VCaP (cell line): ENCODE measurements at regions not wholly inside any gene's neighbourhood (a gene's known extent, or its start where the extent isn't known, plus 50 kb on each side); places are given as distances from the start of the nearest gene placed in this dataset.

Experiments
- H3K27ac ChIP-seq: fragments of 450-650 bp; 2 replicates; pipeline ENCODE4 v1.5.1; 2017
- TF ChIP-seq, protein P1 (sequence below): fragments of 450-650 bp; conservative IDR thresholded peaks from 2 replicates; pipeline ENCODE4 v1.5.1; 2017; ENCODE audit warnings: mild to moderate bottlenecking, moderate library complexity

DNA sequence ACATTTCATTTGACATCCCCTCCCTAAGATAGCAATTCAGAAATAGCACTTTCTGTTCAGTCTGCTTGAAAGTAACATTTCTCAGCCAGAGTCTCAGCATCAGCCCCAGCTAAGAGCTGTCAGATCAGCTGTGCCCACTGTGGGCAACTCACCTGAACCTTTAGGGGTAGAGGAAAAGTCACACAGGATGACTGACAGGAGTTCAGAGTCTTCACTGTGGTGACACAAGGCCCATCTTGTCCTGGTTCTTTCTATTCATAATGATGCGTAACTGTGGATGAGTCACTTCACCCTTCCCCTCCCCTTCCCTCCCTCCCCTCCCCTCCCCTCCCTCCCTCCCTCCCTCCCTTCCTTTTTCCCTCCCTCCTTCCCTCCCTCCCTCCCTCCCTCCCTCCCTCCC is 96.1 kb upstream of the RASGRP1 start:
- no peak overlapping the region for H3K27ac ChIP-seq
- TF ChIP-seq, protein P1, sequence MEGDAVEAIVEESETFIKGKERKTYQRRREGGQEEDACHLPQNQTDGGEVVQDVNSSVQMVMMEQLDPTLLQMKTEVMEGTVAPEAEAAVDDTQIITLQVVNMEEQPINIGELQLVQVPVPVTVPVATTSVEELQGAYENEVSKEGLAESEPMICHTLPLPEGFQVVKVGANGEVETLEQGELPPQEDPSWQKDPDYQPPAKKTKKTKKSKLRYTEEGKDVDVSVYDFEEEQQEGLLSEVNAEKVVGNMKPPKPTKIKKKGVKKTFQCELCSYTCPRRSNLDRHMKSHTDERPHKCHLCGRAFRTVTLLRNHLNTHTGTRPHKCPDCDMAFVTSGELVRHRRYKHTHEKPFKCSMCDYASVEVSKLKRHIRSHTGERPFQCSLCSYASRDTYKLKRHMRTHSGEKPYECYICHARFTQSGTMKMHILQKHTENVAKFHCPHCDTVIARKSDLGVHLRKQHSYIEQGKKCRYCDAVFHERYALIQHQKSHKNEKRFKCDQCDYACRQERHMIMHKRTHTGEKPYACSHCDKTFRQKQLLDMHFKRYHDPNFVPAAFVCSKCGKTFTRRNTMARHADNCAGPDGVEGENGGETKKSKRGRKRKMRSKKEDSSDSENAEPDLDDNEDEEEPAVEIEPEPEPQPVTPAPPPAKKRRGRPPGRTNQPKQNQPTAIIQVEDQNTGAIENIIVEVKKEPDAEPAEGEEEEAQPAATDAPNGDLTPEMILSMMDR = no peak

DNA sequence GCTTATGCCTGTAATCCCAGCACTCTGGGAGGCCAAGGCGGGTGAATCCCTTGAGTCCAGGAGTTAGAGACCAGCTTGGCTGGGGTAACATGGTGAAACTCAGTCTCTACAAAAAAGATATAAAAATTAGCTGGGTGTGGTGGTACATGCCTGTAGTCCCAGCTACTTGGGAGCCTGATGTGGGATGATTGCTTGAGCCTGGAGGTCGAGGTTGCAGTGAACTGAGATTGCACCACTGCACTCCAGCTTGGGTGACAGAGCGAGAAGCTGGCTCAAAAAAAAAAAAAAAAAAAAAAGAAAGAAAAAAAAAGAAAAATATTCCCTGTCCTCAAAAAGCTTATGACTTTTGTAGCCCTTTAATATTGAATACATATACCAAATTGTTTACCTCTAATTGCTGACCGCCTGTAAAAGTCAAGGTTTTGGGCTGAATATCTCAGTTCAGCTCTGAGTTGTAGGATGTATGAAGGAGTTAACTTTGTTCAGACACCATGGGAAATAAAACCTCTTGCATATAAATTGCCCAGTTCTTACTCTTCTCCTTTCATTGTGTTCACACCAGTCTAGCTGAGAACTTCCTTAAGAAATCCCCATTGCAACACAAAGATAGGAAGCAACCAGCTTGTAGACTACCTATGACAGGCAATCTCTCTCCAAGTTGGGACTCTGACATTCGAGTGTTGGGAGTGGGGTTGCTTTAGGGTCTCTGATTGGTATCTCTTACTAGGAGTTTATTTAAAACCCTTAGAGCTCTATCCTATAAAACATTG is 97.6 kb upstream of the RASGRP1 start:
- no peak overlapping the region for H3K27ac ChIP-seq
- TF ChIP-seq, protein P1 = no peak

DNA sequence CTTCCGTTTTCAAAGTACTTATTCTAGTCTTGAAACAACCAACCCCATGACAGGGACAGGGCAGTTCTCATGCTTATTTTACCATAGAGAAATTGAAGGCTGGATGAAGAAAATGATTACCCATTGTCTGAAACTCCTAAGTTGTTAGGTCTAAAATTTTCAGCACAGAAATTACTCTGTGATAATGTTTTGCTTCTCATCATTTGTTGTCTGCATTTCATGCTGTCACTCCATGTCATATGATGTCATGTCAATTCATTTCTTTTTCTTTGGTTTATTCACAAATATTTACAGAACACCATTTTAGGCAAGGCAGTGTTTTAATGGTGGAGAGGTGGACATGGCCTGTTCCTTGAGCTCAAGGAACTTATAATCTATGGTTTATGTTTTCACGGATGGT is 98.2 kb upstream of the RASGRP1 start:
- TF ChIP-seq, protein P1 = no peak

DNA sequence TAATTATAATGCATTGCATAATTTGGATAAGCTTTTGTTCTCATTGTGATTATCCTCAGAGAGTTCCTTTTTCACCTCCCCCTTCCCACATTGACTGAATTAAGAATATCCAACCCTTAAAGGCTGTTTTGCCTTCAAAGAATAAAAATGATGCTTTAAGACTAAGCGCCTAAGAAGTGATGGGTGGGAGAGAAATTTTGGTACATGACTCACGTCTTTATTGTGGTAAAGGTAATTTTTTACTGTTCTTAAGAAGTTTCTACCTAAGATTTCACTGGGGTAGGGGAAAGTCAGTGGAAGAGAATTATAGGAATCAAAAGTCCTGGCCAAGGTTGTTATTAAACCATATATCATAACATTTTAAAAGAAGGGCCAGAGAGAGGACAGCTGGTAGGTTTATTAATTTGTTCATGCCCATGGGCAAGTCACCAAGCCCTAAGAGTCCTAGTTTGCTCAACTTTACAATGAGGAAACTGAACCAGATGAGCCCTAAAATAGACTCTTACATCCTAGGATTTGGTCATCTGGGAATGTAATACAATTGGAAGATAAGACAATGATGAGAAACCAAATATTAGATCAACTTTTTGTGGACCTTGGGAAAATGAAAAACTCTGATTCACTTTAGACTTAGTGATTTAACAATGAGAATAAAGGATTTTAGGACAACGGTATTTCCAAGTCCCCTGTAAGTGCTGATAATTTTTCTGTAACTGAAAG is 101.1 kb upstream of the RASGRP1 start:
- TF ChIP-seq, protein P1 = no peak
- no peak overlapping the region for H3K27ac ChIP-seq

More for the DNA sequence above, 98.2 kb upstream of the RASGRP1 start:
- H3K27ac ChIP-seq = no peak overlapping the region

DNA sequence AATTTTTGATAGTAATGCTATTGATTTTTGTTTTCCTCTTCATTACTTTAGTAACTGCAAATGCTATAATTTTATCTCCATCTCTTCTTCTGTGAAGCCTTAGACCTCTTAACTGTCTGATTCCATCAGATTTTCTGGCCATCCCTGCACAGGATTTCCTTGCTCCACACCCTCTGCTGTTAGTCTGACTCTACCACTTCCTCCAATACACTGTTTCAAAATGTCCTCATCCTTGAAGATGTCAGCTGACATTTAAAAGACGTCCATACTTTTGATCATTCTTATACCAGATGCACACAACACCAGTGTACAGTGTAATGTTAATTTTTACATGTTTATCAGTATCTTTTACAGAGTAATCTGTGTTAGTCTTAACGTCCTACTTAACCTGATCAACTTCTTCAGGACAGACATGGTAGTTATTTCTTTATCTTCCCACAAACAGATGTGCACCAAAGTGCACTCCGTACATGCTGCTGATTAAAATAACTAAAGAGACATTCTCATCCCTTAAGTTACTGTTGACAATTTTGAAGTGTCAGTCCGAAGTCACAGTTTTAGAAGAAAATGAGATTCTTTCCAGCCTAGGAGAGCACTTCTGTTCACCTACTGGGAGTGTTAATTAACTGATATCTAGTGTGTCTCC is 102.4 kb upstream of the RASGRP1 start:
- TF ChIP-seq, protein P1 = no peak
- H3K27ac ChIP-seq = no peak overlapping the region

DNA sequence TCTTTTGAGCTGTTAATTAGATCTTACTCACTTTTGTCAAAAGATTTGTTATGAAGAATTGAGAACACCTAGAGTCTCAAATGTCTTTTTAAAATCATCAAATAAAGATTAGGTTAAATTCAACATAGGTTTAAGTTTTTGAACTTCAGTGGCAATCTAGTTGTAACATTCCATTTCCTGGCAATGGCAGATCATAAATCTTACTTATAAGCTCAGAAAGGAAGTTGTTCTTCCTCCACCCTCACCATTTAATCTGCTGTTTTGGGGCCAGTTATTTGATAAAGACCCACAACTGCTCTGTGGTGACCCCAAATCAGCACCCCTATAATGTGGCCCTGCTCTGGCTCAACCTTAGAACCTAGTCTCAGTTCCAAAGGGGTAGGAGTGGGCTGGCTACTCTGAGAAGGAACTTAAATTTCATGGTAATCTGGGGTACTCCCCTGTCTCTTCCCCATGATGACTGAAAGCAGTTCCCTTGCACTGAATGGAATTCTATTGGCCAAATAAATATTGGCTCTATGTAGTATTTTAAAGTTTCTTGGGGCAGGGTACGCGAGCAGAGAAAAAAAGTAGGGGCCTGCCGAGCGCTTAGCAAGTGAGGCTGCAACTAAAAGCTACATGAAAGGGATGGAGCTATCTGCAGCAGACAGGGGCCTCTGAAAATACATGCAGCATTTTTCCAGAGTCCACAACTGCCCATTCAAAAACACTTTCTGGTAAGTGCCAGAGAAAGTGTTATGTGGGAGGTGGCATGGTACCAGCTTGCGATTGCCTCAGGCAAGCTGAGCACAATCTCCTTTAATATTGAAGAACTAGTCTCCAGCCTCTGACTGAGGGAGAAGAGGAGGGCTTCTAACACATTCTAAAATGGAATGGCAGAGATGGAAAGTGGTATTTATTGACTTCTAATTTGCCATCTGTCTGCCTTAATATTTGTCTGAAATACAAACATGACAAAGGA is 103.6 kb upstream of the RASGRP1 start:
- TF ChIP-seq, protein P1 = no peak
- no peak overlapping the region for H3K27ac ChIP-seq
